ENCODE measurements at regions not wholly inside any gene's neighbourhood (a gene's known extent, or its start where the extent isn't known, plus 50 kb on each side); places are given as distances from the start of the nearest gene placed in this dataset.
A peak's percentile ranks its signal among the peaks of the same experiment; 100 is the strongest.
"Not testable (repeated sequence)": the region's sequence is repeated elsewhere in the genome, so short reads cannot be mapped to it uniquely, and the experiment has no call there.

- no peak overlapping the region for H3K27ac Mint-ChIP-seq
- no peaks in the 10 kb centered on the region for H3K36me3 Mint-ChIP-seq (ENCODE audit: low read depth)
- peaks cover 9% of the 10 kb centered on the region for H3K4me1 Mint-ChIP-seq (ENCODE audit: low read depth)
- CTCF ChIA-PET: interaction anchor here (0.6 to 3.6 kb wide), 12 partner anchors 12 to 318 kb away, joined by 3 to 29 read pairs (median 6); partner anchors contain the start of gene NEIL3
- intact Hi-C loops (cut with micrococcal nuclease): loop anchor here (5.0 kb wide), 1 partner anchor 874 kb away; no protein-coding TSS in a partner anchor
- no peak overlapping the region for H3K4me3 Mint-ChIP-seq
- no peaks in the 10 kb centered on the region for H3K9me3 Mint-ChIP-seq
- H3K27me3 Mint-ChIP-seq (ENCODE audit: low read depth): peaks cover 8% of the 10 kb centered on the region
- peak; percentile 45 for DNase-seq
These were observed 58.4 kb upstream of the NEIL3 start for GRCh38 chr4:177251237-177251636.

DNA sequence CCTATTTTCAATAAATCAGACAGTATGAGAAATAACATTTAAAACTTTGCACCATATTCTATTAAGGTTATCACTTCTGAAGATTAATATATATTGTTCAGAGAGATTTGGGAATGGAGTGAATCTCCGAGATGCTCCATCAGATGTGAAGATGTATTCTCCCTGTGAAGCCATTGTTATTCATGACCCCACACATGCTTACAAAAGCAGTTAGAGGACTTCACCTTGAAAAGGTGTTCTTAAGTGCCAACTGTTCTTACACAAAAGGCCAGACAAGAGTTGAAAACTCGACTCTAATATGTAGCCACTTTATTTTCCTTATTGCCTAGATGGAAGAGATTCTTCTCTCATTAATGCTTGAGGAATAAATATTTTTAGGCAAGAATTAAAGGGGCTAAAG lies 54.3 kb upstream of the NEIL3 start:
- H3K4me3 Mint-ChIP-seq: no peak overlapping the region
- H3K27me3 Mint-ChIP-seq (ENCODE audit: low read depth): no peaks in the 10 kb centered on the region
- CTCF ChIA-PET: no interaction called here
- intact Hi-C loops (cut with micrococcal nuclease): no loop called here
- H3K27ac Mint-ChIP-seq: no peak overlapping the region
- H3K36me3 Mint-ChIP-seq (ENCODE audit: low read depth): no peaks in the 10 kb centered on the region
- no peak for DNase-seq
- peaks cover 7% of the 10 kb centered on the region for H3K4me1 Mint-ChIP-seq (ENCODE audit: low read depth)
- H3K9me3 Mint-ChIP-seq: no peaks in the 10 kb centered on the region

- intact Hi-C loops (cut with micrococcal nuclease): no loop called here
- DNase-seq: no peak
- CTCF ChIA-PET: no interaction called here
- no peak overlapping the region for H3K27ac Mint-ChIP-seq
- no peaks in the 10 kb centered on the region for H3K36me3 Mint-ChIP-seq (ENCODE audit: low read depth)
- H3K4me3 Mint-ChIP-seq: no peak overlapping the region
- H3K9me3 Mint-ChIP-seq: no peaks in the 10 kb centered on the region
- H3K4me1 Mint-ChIP-seq (ENCODE audit: low read depth): peaks cover 2% of the 10 kb centered on the region
- H3K27me3 Mint-ChIP-seq (ENCODE audit: low read depth): no peaks in the 10 kb centered on the region
These were observed 52.7 kb upstream of the NEIL3 start for GRCh38 chr4:177256950-177257349.

GRCh38 chr4:177259466-177259865 lies 50.2 kb upstream of the NEIL3 start:
- H3K27ac Mint-ChIP-seq; DNase-seq; intact Hi-C loops (cut with micrococcal nuclease); CTCF ChIA-PET; H3K4me1 Mint-ChIP-seq (ENCODE audit: low read depth); H3K4me3 Mint-ChIP-seq; H3K9me3 Mint-ChIP-seq; H3K27me3 Mint-ChIP-seq (ENCODE audit: low read depth); H3K36me3 Mint-ChIP-seq (ENCODE audit: low read depth): not testable (repeated sequence)
